CD4-positive, alpha-beta T cell treated with Interleukin-6 at 100 ng/mL for 8 hours (primary cell): ENCODE measurements at regions not wholly inside any gene's neighbourhood (a gene's known extent, or its start where the extent isn't known, plus 50 kb on each side); places are given as distances from the start of the nearest gene placed in this dataset.

Source experiments
- DNase-seq: peaks from one replicate; pipeline ENCODE4 v3.0.0-alpha.2; 2020; ENCODE audit warnings: mixed read lengths, low spot score

- DNase-seq, result no peak
These were observed 123.4 kb downstream of the NXNL2 start for GRCh38 chr9:88658311-88658822.

GRCh38 chr9:88659126-88659525 is 124.1 kb downstream of the NXNL2 start:
- DNase-seq, result no peak

DNA sequence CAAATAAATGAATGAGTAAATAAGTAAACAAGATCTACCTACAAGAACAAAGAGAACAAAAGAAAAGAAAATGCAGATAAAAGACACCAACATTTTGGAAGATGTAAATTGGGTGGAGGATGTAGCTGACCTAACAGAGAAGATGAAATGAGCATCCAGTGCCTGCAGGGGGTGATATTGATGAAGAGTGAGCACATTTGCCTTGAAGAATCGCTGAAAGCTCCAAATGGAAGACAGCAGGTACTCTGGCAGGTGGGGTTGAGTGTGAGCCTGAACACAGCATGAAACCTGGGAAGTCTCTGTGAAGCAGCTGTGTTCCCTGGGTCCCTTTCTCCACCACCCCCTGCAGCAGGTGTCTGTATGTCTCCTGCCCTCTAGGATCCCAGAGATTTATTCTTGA is 125.6 kb downstream of the NXNL2 start:
- no peak for DNase-seq

- DNase-seq, result no peak
These were observed 126.8 kb downstream of the NXNL2 start for GRCh38 chr9:88661759-88662158.

- DNase-seq, result no peak
These were observed 128.9 kb downstream of the NXNL2 start for GRCh38 chr9:88663771-88664419.

DNA sequence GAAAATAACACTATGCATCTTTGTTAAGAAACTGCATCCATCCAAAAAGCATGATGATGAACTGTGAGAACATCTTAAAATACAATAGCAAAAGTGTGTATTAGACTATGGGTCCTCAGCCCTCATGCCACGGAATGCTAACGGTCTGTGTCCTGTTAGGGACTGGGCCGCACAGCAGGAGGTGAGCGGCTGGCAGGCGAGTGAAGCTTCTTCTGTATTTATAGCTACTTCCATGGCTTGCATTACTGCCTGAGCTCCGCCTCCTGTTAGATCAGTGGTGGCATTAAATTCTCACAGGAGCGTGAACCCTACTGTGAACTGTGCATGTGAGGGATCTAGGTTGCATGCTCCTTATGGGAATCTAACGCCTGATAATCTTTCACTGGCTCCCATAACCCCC is 129.8 kb downstream of the NXNL2 start:
- DNase-seq, result no peak

GRCh38 chr9:88672874-88673689 is 138.1 kb downstream of the NXNL2 start:
- no peak for DNase-seq

DNA sequence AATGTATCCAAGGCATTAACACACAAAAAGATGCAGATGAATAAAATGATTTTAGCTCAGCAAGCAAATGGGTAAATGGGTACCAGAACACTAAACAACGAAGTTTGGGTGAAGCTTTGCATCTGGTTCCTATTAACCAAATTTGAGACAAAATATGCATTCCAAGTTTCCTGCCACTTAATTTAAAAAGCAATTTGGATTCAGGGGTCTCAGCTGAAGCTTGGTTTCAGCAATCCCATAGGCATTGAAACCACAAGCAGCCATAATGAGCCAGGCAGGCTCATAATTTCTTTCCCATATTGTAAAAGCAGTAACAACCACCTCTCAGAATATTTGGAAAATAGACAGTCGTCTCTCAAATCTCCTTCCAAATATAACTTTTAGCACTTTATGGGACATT is 138.9 kb downstream of the NXNL2 start:
- DNase-seq, result no peak

GRCh38 chr9:88676644-88677043 is 141.7 kb downstream of the NXNL2 start:
- no peak for DNase-seq

- no peak for DNase-seq
These were observed 143.0 kb downstream of the NXNL2 start for GRCh38 chr9:88678008-88678407.

- no peak for DNase-seq
These were observed 143.5 kb downstream of the NXNL2 start for GRCh38 chr9:88678431-88678830.

DNA sequence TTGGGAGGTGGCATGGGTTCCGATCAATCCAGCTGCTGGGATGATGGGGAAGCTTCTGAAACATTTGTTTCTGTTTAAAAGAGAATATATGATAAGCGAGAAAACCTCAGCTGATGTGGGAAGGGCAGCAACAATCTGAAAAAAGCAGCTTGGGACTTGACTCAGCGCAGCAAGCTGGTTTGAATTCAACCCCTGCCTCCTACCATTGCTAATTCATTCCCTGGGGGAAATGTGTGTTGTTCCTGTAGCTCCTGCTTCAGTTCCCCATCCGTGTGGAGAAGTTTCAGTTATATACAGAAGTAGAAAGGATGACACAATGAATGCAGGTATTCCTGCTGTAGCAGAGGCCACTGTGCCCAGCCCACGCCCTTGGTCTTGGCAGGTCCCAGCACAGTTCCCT is 145.1 kb downstream of the NXNL2 start:
- DNase-seq, result no peak

GRCh38 chr9:88680505-88681160 is 145.7 kb downstream of the NXNL2 start:
- DNase-seq, result no peak

DNA sequence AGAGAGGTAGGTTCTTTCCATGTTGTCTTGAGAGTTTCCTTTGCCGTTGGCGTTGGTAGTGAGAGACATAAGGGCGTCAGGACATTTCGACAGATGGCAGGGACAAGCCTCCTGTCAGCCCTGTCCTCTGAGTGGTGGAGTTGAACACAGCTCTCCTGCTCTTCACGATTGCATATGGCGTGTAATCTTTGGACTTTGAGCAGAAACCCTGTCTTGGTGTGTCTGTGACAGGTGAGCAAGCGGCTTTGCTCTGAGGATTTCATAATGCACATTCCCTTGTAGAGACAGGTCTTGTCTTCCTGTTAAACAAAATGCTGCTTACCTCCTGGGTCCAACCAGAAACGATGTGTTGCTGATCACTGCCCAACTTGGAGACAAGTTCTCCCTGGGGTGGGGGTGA is 146.5 kb downstream of the NXNL2 start:
- no peak for DNase-seq

- no peak for DNase-seq
These were observed 147.5 kb downstream of the NXNL2 start for GRCh38 chr9:88682431-88682831.

DNA sequence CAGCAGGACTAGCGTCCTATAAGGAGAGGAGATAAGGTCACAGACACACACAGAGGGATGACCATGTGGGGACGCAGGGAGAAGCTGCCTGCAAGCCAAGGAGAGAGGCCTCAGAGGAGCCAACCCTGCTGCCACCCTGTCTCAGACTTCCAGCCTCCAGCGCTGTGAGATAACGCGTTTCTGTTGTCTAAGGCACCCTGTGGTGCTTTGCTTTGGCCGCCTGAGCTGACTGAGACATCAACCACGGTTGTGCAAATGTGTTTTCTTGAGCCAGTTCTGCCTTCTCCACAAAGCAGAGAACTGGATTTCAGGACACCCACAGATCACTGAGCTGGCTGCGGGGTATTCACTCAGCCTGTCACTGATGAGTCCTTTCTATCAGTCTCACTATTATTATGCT is 149.1 kb downstream of the NXNL2 start:
- no peak for DNase-seq

DNA sequence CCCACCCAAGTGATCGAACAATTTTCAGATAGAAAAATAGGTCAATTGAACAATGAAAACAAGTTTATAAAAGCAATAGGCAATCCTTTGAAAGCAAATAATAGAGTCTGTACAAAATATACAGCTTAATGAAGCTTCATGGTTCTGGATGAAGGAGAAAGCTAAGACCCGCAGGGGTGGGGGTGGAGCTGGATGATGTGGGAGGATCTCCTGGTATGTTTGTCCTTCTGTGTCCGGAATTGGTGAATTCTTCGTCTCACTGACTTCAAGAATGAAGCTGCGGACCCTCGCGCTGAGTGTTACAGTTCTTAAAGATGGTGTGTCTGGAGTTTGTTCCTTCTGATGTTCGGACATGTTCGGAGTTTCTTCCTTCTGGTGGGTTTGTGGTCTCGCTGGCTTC is 149.9 kb downstream of the NXNL2 start:
- DNase-seq, result no peak

GRCh38 chr9:88685966-88686365 is 151.0 kb downstream of the NXNL2 start:
- no peak for DNase-seq

DNA sequence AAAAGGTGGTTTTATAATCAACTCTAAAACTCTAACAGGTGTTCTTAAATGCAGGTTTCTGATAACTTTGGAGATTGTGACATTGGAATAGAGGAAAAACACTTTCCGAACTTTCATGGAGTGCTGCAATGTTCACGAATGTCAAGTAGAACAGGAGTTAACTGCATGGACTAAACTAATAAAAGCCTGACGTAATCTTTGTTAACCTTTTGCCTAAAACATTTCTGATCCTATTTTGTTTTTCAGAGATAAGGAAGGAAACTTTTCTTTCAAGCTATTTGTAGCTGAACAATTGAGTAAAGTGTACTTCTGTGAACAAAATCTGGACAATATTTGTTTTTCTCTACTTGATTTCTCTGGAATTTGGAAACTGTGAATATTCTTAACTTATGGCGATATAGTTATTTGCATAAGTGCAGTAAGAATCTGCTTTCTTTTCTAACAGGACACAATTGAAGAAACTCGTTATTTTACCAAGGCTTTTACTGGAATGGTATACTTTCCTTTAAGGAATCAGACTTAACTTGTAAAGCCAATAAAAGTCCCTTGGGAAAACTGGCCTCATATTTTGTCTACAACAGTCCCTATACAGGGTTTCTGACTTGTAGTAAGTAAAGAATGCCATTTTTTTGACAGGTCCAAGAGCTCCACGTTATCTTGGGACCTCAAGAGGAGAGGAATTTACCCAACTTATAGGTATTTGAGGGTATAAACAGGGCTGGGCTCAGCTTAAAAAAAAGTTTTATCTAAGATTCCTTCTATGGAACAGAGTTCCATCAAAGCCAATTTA is 154.7 kb downstream of the NXNL2 start:
- no peak for DNase-seq

GRCh38 chr9:88690628-88691027 is 155.7 kb downstream of the NXNL2 start:
- no peak for DNase-seq

DNA sequence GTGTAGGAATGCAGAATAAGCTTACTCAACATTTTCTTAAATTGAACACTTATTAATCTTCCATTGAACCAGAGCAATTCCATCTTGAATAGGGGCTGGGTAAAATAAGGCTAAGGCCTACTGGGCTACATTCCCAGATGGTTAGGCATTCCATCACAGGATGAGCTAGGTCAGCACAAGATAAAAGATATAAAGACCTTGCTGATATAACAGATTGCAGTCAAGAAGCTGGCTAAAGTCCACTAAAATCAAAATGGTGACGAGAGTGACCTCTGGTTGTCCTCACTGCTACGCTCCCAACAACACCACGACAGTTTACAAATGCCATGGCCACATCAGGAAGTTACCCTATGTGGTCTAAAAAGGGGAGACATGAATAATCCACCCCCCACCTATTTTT is 156.1 kb downstream of the NXNL2 start:
- DNase-seq, result no peak

DNA sequence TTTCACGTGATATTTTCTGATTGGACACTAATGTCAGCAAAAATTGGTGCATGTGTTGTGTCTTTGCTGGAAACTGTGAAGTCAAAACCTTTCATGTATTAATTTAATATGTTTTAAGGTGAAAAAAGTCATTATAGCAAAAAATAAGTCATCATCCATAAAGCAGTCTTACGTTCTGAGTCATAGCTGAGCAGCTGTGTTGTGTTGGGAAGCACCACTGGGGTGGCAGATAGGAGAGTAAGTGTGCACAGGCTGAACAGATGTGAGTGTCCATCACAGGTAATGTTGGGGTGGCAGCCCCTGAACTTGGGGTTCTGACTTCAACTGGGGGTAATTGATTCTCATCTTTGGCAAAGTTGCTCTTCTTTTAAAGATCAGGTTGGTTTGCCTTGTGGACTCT is 156.8 kb downstream of the NXNL2 start:
- no peak for DNase-seq
